ENCODE measurements at regions not wholly inside any gene's neighbourhood (a gene's known extent, or its start where the extent isn't known, plus 50 kb on each side); places are given as distances from the start of the nearest gene placed in this dataset.

DNA sequence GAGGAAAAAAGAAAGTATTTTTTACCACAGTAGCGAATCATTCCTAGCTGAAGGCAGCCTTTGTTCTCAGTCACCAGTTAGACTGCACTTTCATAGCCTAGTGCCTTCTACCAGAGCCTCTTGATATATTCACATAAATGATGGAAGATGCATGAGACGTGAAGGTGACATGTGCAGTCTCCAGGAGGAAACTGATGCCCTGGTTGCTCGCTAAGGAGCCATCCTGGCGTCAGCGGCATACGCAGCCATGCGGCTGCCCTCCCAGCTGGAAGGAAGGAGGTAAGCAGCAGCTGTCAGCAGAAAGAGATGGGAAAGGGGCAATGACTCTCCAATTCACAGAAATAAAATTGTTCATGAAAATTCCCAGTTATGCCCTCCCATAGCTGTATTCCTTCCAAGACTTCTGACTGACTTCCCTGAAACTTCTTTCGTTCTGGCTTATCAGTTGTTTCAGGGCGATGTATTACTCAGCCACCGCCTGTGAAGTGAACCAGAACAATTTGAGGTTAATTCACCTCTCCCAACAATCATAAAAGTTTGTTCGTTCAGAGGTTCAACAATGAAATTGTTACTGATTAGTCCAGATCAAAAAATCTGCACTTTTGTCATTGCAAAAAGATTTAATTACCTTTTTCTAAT lies 331.2 kb downstream of the NR2F1-AS1 start:
- no peaks in the 10 kb centered on the region for H3K4me1 ChIP-seq (ENCODE audit: control insufficient read depth, insufficient read depth, low read length, poor library complexity, severe bottlenecking)
- Mint-ChIP-seq H3K27ac (no peak overlapping the region), H3K4me3 (no peak overlapping the region), H3K36me3 (no peaks in the 10 kb centered on the region), H3K9me3 (peaks cover 0 to 2% (median 0%) of the 10 kb centered on the region in 7 donors), H3K4me1 (no peaks in the 10 kb centered on the region), H3K27me3 (no peaks in the 10 kb centered on the region)
- H3K36me3 ChIP-seq (ENCODE audit: control insufficient read depth, insufficient read depth, low read length), result no peaks in the 10 kb centered on the region
- no peaks in the 10 kb centered on the region for H3K9me3 ChIP-seq (ENCODE audit: control insufficient read depth in 2 of 2, low read length in 2 of 2)
- H3K27ac ChIP-seq (ENCODE audit: insufficient read depth, low read length, poor library complexity, severe bottlenecking), result no peak overlapping the region
- no peak overlapping the region for H3K4me3 ChIP-seq (ENCODE audit: low read depth, low read length)
- ATAC-seq (ENCODE audit: low read depth in 2 of 2) (no peak), DNase-seq (no peak)
- H3K27me3 ChIP-seq (ENCODE audit: control insufficient read depth, insufficient read depth, low read length), result no peaks in the 10 kb centered on the region

- ATAC-seq (ENCODE audit: low read depth in 2 of 2) (no peak), DNase-seq (no peak)
- H3K36me3 Mint-ChIP-seq, result no peaks in the 10 kb centered on the region
- H3K27ac ChIP-seq (ENCODE audit: insufficient read depth, low read length, poor library complexity, severe bottlenecking), result no peak overlapping the region
- no peaks in the 10 kb centered on the region for H3K27me3 Mint-ChIP-seq
- no peaks in the 10 kb centered on the region for H3K9me3 ChIP-seq (ENCODE audit: control insufficient read depth in 2 of 2, low read length in 2 of 2)
- no peak overlapping the region for H3K27ac Mint-ChIP-seq
- H3K4me3 Mint-ChIP-seq, result no peak overlapping the region
- H3K4me1 Mint-ChIP-seq, result no peaks in the 10 kb centered on the region
- peaks cover 0 to 7% (median 0%) of the 10 kb centered on the region in 7 donors for H3K9me3 Mint-ChIP-seq
- no peak overlapping the region for H3K4me3 ChIP-seq (ENCODE audit: low read depth, low read length)
- no peaks in the 10 kb centered on the region for H3K4me1 ChIP-seq (ENCODE audit: control insufficient read depth, insufficient read depth, low read length, poor library complexity, severe bottlenecking)
- H3K36me3 ChIP-seq (ENCODE audit: control insufficient read depth, insufficient read depth, low read length), result no peaks in the 10 kb centered on the region
- H3K27me3 ChIP-seq (ENCODE audit: control insufficient read depth, insufficient read depth, low read length), result no peaks in the 10 kb centered on the region
Measured at GRCh38 chr5:93247105-93247504, 333.9 kb downstream of the NR2F1-AS1 start.

GRCh38 chr5:93246090-93246855 lies 334.7 kb downstream of the NR2F1-AS1 start:
- peaks cover 0 to 5% (median 0%) of the 10 kb centered on the region in 7 donors for H3K9me3 Mint-ChIP-seq
- Histone ChIP-seq H3K27me3 (ENCODE audit: control insufficient read depth, insufficient read depth, low read length) (no peaks in the 10 kb centered on the region), H3K4me3 (ENCODE audit: low read depth, low read length) (no peak overlapping the region), H3K9me3 (ENCODE audit: control insufficient read depth in 2 of 2, low read length in 2 of 2) (no peaks in the 10 kb centered on the region), H3K36me3 (ENCODE audit: control insufficient read depth, insufficient read depth, low read length) (no peaks in the 10 kb centered on the region), H3K4me1 (ENCODE audit: control insufficient read depth, insufficient read depth, low read length, poor library complexity, severe bottlenecking) (no peaks in the 10 kb centered on the region), H3K27ac (ENCODE audit: insufficient read depth, low read length, poor library complexity, severe bottlenecking) (no peak overlapping the region)
- H3K27ac Mint-ChIP-seq, result no peak overlapping the region
- no peaks in the 10 kb centered on the region for H3K4me1 Mint-ChIP-seq
- H3K27me3 Mint-ChIP-seq, result no peaks in the 10 kb centered on the region
- ATAC-seq (ENCODE audit: low read depth in 2 of 2) (no peak), DNase-seq (no peak)
- no peak overlapping the region for H3K4me3 Mint-ChIP-seq
- H3K36me3 Mint-ChIP-seq, result no peaks in the 10 kb centered on the region

- Histone ChIP-seq H3K27me3 (ENCODE audit: control insufficient read depth, insufficient read depth, low read length) (no peaks in the 10 kb centered on the region), H3K4me1 (ENCODE audit: control insufficient read depth, insufficient read depth, low read length, poor library complexity, severe bottlenecking) (no peaks in the 10 kb centered on the region), H3K9me3 (ENCODE audit: control insufficient read depth in 2 of 2, low read length in 2 of 2) (no peaks in the 10 kb centered on the region), H3K36me3 (ENCODE audit: control insufficient read depth, insufficient read depth, low read length) (no peaks in the 10 kb centered on the region), H3K27ac (ENCODE audit: insufficient read depth, low read length, poor library complexity, severe bottlenecking) (no peak overlapping the region), H3K4me3 (ENCODE audit: low read depth, low read length) (no peak overlapping the region)
- Mint-ChIP-seq H3K9me3 (peaks cover 0 to 5% (median 0%) of the 10 kb centered on the region in 7 donors), H3K4me3 (no peak overlapping the region), H3K27ac (no peak overlapping the region), H3K36me3 (no peaks in the 10 kb centered on the region), H3K4me1 (no peaks in the 10 kb centered on the region), H3K27me3 (no peaks in the 10 kb centered on the region)
- ATAC-seq (ENCODE audit: low read depth in 2 of 2) (no peak), DNase-seq (no peak)
Measured at GRCh38 chr5:93245226-93245625, 335.8 kb downstream of the NR2F1-AS1 start.

GRCh38 chr5:93243481-93243880 lies 337.5 kb downstream of the NR2F1-AS1 start:
- H3K4me3 Mint-ChIP-seq, result no peak overlapping the region

DNA sequence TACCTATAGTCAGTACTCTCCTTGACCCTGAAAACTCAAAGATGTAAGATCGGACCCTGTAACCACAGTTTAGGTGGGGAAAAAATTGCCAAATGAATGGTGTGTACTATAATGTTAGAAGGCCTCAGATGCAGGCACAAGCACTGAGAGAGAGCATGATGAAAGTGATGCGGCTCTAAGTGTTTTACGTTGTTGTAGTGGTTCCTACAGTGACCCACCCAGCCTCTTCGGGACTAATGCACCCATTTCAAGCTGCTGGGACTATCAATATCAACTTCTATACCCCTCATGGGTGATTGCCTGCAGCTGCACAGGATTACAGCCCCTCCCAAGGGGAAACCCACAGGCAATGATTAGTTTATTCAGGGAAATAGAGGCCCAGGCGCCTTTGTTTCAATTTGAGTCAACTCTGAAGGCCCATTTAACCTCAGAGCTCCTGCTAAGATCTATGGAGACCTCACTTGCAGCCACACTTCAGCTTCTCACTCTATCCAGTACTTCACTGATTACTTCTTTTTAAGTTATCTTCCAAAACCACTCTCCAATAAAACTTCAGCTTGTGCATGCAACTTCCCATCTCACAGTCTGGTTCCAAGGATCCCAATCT lies 340.7 kb downstream of the NR2F1-AS1 start:
- Mint-ChIP-seq H3K27me3 (no peaks in the 10 kb centered on the region), H3K9me3 (peaks cover 0 to 8% (median 4%) of the 10 kb centered on the region in 7 donors), H3K4me1 (no peaks in the 10 kb centered on the region), H3K27ac (no peak overlapping the region), H3K4me3 (no peak overlapping the region), H3K36me3 (no peaks in the 10 kb centered on the region)
- no peak for ATAC-seq (ENCODE audit: low read depth in 2 of 2)
- Histone ChIP-seq H3K9me3 (ENCODE audit: control insufficient read depth in 2 of 2, low read length in 2 of 2) (no peaks in the 10 kb centered on the region), H3K4me3 (ENCODE audit: low read depth, low read length) (no peak overlapping the region), H3K27me3 (ENCODE audit: control insufficient read depth, insufficient read depth, low read length) (no peaks in the 10 kb centered on the region), H3K4me1 (ENCODE audit: control insufficient read depth, insufficient read depth, low read length, poor library complexity, severe bottlenecking) (no peaks in the 10 kb centered on the region), H3K36me3 (ENCODE audit: control insufficient read depth, insufficient read depth, low read length) (no peaks in the 10 kb centered on the region), H3K27ac (ENCODE audit: insufficient read depth, low read length, poor library complexity, severe bottlenecking) (no peak overlapping the region)
- DNase-seq, result no peak

More at GRCh38 chr5:93243481-93243880, 337.5 kb downstream of the NR2F1-AS1 start:
- Histone ChIP-seq H3K27me3 (ENCODE audit: control insufficient read depth, insufficient read depth, low read length) (no peaks in the 10 kb centered on the region), H3K36me3 (ENCODE audit: control insufficient read depth, insufficient read depth, low read length) (no peaks in the 10 kb centered on the region), H3K27ac (ENCODE audit: insufficient read depth, low read length, poor library complexity, severe bottlenecking) (no peak overlapping the region), H3K9me3 (ENCODE audit: control insufficient read depth in 2 of 2, low read length in 2 of 2) (no peaks in the 10 kb centered on the region), H3K4me3 (ENCODE audit: low read depth, low read length) (no peak overlapping the region), H3K4me1 (ENCODE audit: control insufficient read depth, insufficient read depth, low read length, poor library complexity, severe bottlenecking) (no peaks in the 10 kb centered on the region)
- peaks cover 0 to 8% (median 4%) of the 10 kb centered on the region in 7 donors for H3K9me3 Mint-ChIP-seq
- H3K27ac Mint-ChIP-seq, result no peak overlapping the region
- ATAC-seq (ENCODE audit: low read depth in 2 of 2) (no peak), DNase-seq (no peak)
- no peaks in the 10 kb centered on the region for H3K27me3 Mint-ChIP-seq
- H3K4me1 Mint-ChIP-seq, result no peaks in the 10 kb centered on the region
- no peaks in the 10 kb centered on the region for H3K36me3 Mint-ChIP-seq

DNA sequence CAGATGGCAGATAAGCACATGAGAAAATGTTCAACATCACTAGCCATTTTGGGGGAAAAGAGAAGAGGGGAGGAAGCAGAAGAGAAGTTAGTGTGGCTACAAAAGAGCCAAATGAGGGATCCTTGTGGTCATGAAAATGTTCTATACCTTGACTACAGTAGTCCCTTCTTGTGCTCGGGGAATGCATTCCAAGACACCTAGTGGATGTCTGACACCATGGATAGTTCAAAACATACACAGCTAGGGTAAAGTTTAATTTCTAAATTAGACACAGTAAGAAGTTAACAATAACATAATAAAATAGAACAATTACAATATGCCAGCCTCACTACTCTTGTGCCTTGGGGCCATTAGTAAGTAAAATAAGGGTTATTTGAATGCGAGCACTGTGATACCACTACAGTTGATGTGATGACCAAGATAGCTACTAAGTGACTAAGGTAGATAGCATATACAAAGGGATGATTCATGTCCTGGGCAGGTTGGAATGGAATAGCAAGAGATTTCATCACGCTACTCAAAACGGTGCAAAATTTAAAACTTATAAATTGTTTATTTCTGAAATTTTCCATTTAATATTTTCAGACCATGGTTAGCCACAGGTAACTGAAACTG lies 344.1 kb downstream of the NR2F1-AS1 start:
- Histone ChIP-seq H3K4me3 (ENCODE audit: low read depth, low read length) (no peak overlapping the region), H3K4me1 (ENCODE audit: control insufficient read depth, insufficient read depth, low read length, poor library complexity, severe bottlenecking) (no peaks in the 10 kb centered on the region), H3K27me3 (ENCODE audit: control insufficient read depth, insufficient read depth, low read length) (no peaks in the 10 kb centered on the region), H3K9me3 (ENCODE audit: control insufficient read depth in 2 of 2, low read length in 2 of 2) (no peaks in the 10 kb centered on the region), H3K27ac (ENCODE audit: insufficient read depth, low read length, poor library complexity, severe bottlenecking) (no peak overlapping the region), H3K36me3 (ENCODE audit: control insufficient read depth, insufficient read depth, low read length) (no peaks in the 10 kb centered on the region)
- Mint-ChIP-seq H3K27me3 (no peaks in the 10 kb centered on the region), H3K27ac (no peak overlapping the region), H3K9me3 (peaks cover 0 to 5% (median 3%) of the 10 kb centered on the region in 7 donors), H3K36me3 (no peaks in the 10 kb centered on the region), H3K4me3 (no peak overlapping the region), H3K4me1 (no peaks in the 10 kb centered on the region)
- ATAC-seq (ENCODE audit: low read depth in 2 of 2), result no peak
- DNase-seq, result no peak

Data from CD4-positive, CD25-positive, alpha-beta regulatory T cell (primary cell).